HG03520 (cell line): ENCODE measurements at regions not wholly inside any gene's neighbourhood (a gene's known extent, or its start where the extent isn't known, plus 50 kb on each side); places are given as distances from the start of the nearest gene placed in this dataset.

Experiments used
- ATAC-seq: cut with Tn5 transposase; IDR thresholded peaks from one replicate; pipeline ENCODE4 v1.9.1; 2021; ENCODE audit warnings: mild to moderate bottlenecking, moderate library complexity; ENCODE audit not compliant: unreplicated experiment

DNA sequence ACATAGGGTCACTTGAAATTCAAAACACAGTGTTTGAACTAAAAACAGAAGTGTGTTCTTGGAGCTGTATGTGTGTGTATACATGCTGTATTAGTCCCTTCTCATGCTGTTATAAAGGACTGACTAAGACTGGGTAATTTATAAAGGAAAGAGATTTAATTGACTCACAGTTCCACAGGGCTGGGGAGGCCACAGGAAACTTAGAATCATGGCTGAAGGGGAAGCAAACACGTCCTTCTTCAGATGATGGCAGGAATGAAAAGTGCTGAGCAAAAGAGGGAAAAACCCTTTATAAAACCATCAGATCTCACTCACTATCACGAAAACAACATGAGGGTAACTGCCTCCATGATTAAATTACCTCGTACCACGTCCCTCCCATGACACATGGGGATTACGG lies 224.1 kb downstream of the BCAT1 start:
- ATAC-seq: no peak

- no peak for ATAC-seq
Measured at GRCh38 chr12:24723759-24724158, 225.1 kb downstream of the BCAT1 start.

- ATAC-seq: no peak
Measured at GRCh38 chr12:24721191-24721590, 227.7 kb downstream of the BCAT1 start.

GRCh38 chr12:24719293-24719721 lies 229.6 kb downstream of the BCAT1 start:
- peak; percentile 85 for ATAC-seq

GRCh38 chr12:24718617-24719016 lies 230.3 kb downstream of the BCAT1 start:
- no peak for ATAC-seq

DNA sequence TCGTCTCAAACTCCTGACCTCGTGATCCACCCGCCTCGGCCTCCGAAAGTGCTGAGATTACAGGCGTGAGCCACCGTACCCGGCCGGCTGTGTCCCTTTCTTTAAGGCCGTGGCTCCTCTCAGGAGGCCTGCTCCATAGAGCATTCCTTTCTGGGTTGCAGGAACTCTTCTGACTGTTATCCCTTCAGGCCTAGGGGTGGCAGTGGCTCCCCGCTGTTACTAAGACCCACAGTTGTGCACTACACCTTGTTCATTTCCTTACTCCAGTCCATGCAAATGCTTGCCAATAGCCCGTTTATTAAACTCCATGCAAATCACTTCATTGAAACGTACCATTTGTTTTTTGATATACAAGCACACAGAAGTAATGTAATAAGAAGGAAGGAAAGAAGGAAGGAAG lies 234.7 kb downstream of the BCAT1 start:
- no peak for ATAC-seq

GRCh38 chr12:24711056-24712008 lies 237.6 kb downstream of the BCAT1 start:
- ATAC-seq: no peak

DNA sequence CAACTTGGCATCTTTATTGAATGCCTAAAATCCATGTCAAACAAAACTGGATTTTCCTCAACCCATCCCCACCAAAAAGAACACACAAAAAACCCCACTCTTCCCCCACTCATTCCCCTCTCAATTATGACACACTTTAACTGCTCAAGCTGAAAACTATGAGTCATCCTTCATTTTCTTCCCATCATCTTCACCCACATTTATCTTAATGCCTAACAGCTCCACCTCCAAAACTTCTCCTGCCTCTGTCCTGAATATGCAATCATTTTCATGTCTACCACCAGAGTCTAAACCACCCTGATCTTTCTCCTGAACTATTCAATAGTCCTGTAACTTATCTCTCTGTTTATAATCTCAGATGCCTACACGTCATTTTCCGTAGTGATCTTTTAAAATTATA lies 239.7 kb downstream of the BCAT1 start:
- no peak for ATAC-seq

DNA sequence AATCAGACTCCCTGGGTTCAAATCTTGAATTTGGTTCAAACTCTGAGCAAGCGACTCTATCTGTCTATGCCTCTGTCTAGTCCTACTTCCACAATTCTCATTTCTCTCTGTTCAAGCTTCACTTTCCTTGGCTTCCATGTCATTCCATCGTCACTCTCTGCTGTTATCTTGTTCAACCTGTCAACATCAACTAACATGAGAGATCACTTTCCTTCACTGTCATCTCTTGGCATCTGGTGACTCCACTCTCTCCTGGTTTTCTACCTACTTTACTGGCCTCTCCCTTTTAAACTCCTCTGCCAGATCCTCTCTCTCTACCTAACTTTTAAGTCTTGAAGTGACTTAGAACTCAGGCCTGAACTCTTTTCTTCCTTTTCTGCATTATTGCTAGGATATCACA lies 240.2 kb downstream of the BCAT1 start:
- no peak for ATAC-seq

DNA sequence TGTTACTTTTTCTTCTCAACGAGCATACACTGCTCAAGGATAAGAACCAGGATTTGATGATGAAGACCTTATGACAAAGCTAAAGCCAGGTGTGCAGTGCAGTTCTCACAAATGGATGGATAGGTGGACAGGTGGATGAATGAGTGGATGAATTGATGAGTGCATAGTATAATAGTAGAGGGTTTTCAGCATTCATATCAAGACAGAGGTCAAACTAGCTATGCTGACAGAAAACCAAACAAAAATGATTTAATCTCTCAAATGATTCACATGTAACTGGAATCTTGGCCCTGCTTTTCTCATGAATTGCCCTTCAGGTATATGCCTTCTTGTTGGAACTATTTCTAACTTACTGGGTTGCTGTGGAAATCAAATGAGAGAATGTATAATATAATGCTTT lies 240.9 kb downstream of the BCAT1 start:
- ATAC-seq: no peak

- no peak for ATAC-seq
Measured at GRCh38 chr12:24707334-24707733, 241.6 kb downstream of the BCAT1 start.

DNA sequence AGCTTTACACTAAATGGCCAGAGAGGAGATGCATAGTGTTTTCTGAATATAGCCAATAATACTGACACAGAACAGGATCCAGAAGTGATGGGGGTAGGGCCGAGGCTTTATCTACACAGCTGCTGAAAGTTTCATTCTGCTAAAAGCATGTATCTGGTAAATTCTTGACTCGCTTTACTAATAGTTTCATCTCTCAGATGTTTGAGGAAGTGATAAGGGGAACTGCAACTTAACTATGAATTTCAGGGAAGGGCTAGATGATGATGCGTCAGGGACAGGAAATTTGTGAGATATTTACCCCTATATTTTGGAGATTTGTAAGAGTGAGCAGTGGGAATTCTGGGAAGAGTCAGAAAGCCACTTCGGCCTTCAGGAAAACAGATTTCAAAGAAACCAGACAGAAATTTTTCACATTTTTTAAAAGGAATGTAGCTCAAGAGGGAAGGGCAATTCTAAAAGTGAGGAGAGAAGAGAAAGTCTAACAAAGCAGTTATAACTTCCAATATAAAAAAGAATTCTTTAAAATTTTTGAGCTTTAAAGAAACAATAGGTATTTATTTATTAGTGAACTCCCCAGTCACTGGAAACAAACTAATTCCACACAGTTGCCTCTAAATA lies 243.1 kb downstream of the BCAT1 start:
- peak; percentile 99 for ATAC-seq

- no peak for ATAC-seq
Measured at GRCh38 chr12:24705216-24705615, 243.7 kb downstream of the BCAT1 start.

GRCh38 chr12:24701343-24701742 lies 247.6 kb downstream of the BCAT1 start:
- no peak for ATAC-seq

DNA sequence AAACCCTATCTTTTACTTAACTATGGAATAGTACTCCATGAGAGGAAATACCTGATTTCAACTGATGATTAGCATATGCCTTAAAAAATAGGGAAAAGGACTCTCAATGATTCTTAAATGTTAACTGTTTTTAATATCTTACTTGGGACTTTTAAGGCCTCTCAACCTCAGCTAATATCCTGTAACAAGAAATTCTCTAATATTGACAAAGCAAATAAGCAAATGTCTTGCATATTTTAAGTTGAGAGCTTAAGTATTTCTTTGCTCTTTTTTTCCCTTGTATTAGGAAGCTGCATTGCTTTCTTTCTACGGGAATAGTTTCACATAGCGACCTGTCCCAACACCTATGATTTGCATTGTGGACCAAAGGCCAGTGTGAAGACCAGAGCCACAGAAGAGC lies 249.9 kb downstream of the BCAT1 start:
- no peak for ATAC-seq

DNA sequence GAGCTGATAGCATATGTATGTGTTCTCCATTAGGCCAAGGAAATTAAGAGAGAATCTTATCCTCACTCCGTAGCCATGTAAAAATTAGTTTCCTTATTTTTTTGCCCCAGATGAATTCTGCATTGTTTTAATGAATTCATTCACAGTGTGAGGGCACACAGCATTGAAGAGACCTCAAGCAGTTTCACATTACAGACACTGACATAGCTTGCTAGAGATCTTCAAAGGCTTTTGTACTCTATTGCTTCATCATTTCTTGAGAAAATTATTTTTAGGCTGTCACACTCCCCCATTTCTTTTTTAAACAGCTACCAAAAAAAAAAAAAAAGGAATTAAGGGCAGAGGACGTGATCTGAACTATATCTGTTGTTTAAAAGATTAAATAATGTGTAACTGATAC lies 251.1 kb downstream of the BCAT1 start:
- no peak for ATAC-seq

GRCh38 chr12:24697295-24697694 lies 251.6 kb downstream of the BCAT1 start:
- ATAC-seq: no peak

DNA sequence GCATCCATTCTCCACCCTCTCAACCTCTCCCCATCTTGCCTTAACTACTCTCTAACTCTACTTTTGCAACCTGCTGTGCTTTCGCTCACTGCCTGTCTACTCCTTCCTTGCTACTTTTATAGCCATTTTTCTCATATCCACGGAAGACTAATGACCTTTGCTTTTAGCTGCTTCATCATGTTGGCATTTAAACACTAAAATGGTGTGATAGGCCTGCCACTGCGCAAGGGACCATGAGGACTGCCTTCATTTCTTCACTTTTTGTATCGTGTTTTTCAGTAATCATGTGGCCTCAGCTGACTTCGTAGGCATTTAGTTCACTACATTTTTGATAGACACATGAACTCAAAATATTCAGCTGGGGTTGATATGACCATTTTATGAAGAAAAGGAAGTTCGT lies 252.1 kb downstream of the BCAT1 start:
- ATAC-seq: no peak

GRCh38 chr12:24695657-24696329 lies 253.1 kb downstream of the BCAT1 start:
- ATAC-seq: no peak

- no peak for ATAC-seq
Measured at GRCh38 chr12:24695103-24695502, 253.8 kb downstream of the BCAT1 start.

DNA sequence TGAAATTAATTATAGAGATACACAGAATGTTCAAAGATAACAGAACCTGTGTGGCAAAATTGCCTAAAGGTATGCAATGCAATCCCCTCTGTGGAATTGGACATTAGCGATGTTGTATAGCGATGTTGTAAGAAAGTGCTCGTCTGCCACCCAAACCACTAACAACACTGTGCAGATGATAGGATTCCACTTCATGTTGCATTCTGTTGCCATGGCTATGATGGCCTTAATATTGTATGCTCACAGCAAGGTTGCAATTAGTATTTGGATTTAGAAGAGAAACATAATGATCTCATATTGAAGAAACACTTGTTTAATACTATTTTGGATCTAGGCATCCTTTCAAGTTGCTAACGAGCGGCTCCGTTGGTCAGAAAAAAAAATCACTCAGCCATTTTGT lies 260.3 kb downstream of the BCAT1 start:
- no peak for ATAC-seq

- no peak for ATAC-seq
Measured at GRCh38 chr12:24681570-24681969, 267.3 kb downstream of the BCAT1 start.
